ENCODE measurements at regions not wholly inside any gene's neighbourhood (a gene's known extent, or its start where the extent isn't known, plus 50 kb on each side); places are given as distances from the start of the nearest gene placed in this dataset.

DNA sequence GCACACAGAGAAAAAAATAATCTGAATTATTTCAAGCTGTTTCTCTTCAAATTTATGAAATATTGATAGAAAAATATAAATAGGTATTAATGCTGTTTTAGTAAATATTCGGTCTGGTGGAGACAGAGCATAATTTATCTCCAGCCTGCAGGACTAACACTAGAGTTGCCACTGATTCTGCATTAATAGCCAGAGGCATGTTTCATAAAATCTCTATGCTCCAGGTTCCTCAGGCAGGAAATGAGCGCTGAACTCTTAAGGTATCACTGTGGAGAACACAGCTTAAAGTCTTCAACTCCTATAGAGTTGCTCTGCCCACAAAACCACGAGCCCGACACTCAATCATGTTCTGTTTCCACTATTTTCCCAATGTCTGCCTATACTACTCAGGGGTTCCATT, 470.0 kb upstream of the TMPO start:
- TF ChIP-seq, protein P1, sequence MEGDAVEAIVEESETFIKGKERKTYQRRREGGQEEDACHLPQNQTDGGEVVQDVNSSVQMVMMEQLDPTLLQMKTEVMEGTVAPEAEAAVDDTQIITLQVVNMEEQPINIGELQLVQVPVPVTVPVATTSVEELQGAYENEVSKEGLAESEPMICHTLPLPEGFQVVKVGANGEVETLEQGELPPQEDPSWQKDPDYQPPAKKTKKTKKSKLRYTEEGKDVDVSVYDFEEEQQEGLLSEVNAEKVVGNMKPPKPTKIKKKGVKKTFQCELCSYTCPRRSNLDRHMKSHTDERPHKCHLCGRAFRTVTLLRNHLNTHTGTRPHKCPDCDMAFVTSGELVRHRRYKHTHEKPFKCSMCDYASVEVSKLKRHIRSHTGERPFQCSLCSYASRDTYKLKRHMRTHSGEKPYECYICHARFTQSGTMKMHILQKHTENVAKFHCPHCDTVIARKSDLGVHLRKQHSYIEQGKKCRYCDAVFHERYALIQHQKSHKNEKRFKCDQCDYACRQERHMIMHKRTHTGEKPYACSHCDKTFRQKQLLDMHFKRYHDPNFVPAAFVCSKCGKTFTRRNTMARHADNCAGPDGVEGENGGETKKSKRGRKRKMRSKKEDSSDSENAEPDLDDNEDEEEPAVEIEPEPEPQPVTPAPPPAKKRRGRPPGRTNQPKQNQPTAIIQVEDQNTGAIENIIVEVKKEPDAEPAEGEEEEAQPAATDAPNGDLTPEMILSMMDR (IDR thresholded peaks at IDR 0.05; ENCODE audit: extremely low read depth, missing control alignments) = no peak
- DNase-seq (ENCODE audit: low spot score) = no peak

DNA sequence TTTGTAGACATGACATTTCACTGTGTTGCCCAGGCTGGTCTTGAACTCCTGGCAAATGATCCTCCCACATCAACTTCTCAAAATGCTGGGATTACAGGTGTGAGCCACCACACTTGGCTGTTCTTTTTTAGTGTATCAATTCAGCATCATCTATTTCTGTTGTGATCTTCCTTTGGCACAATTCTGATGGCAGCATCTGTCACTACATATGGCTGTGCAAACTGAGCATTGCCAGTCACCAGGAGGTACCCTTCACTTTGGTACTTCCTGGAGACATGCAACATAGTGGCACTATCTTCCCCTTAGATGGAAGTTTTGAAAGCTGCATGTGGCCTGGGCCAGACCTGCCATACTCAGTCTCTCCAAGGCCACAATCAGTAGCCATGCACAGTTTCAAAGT, 467.1 kb upstream of the TMPO start:
- no peak for DNase-seq (ENCODE audit: low spot score)
- TF ChIP-seq, protein P1 (IDR thresholded peaks at IDR 0.05; ENCODE audit: extremely low read depth, missing control alignments) = no peak

DNA sequence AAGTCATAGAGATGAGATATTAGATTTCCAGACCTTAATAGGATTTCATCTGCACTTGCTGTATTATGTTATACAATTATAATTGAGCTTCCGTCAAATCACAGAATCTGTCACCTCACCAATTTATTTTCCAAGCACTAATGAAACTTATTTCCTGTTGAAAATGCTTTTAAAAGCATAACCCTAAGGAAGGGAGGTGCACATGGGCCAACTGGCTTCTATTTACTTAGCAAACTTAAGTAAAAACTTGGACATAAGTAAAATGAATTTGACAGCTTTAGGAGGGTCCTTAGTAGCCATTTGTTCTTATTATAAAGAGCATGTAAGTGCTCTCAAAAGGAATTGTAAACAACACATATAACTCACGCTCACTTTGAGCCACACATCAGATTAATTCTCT, 462.2 kb upstream of the TMPO start:
- TF ChIP-seq, protein P1 (IDR thresholded peaks at IDR 0.05; ENCODE audit: extremely low read depth, missing control alignments) = no peak
- no peak for DNase-seq (ENCODE audit: low spot score)

DNA sequence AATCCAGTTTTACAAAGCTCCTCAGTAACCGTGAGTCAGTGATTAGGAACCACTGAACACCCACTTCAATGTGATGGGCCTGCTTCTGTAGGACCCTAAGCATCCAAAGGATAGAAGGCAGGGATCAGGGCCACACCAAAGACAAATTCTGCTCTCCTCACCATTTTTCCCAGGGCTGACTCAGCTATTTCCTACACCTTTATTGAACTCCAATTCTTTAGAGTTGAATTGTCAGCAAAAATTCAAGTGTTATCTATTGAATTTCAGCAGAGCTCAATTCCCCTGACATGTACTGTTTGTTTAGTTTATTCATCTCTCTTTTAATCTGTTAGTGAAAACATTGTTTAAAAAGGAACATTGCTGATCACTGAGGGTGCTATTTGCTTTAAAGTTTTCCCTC, 457.7 kb upstream of the TMPO start:
- TF ChIP-seq, protein P1 (IDR thresholded peaks at IDR 0.05; ENCODE audit: extremely low read depth, missing control alignments) = no peak
- no peak for DNase-seq (ENCODE audit: low spot score)

DNA sequence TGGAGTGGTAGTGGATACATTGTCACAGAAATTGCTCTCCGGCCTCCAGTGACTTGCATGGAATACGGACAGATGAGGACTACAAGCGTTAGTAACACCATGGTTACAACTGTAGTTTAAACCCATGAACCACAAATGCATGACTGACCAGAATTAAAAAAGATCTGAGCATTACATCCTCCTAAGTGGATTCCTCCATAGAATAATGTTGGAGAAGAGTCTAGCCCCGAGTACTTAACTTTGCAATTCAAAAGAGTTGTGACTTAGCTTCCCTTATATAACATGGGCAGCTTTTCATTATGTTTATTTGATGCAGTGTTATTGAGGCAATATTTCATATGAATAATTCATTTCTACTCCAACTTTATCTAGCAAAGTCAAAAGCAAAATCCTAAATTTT, 457.2 kb upstream of the TMPO start:
- no peak for DNase-seq (ENCODE audit: low spot score)
- TF ChIP-seq, protein P1 (IDR thresholded peaks at IDR 0.05; ENCODE audit: extremely low read depth, missing control alignments) = no peak

DNA sequence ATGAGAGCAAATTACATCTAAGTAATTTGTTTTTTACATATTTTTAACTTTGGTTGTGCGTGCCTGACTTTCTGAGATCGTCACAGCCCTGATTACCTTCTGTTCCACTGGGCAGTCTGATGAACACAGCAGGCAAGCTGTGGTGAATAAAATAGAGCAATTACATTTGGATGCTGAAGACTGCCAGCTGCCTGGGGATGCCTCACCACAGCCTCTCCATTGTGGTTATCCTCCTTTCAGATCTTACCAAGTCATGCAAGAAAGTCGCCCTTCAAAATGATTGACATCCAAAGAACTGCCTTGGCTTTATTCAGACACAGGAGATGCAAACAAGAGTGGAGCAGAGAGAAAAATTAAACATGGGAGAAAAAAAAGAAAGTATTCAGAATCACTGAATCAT, 456.6 kb upstream of the TMPO start:
- DNase-seq (ENCODE audit: low spot score) = no peak
- TF ChIP-seq, protein P1 (IDR thresholded peaks at IDR 0.05; ENCODE audit: extremely low read depth, missing control alignments) = no peak

DNA sequence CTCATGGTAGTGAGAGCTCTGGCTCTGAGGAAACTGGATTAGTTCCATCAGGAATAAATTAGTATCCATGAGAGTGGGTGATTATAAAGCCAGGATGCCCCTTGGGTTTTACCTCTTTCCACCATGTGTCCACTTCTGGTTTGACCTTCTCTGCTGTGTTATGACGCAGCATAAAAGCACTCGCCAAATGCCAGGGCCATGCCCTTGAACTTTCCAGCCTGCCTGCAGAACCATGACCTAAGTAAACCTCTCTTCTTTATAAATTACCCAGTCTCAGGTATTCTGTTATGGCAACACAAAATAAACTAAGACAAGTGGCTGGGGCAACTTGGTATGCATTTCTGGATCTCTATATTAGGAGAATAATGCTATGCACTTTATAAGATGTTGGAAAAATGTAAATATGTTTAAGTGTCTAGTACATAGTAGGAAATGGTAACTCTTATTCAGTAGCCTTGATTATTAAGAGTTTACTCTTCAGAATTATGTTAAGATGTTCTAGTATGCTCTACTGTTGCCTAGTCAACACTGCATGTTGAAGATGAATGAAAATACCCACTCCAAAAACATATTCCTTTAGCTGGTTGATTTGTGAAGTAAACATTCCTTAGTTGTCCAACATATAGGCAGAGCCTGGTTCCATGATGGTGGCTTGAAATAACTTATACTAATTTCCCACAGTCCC, 455.6 kb upstream of the TMPO start:
- DNase-seq (ENCODE audit: low spot score) = no peak
- TF ChIP-seq, protein P1 (IDR thresholded peaks at IDR 0.05; ENCODE audit: extremely low read depth, missing control alignments) = no peak
